SK-N-SH (cell line): ENCODE measurements at regions not wholly inside any gene's neighbourhood (a gene's known extent, or its start where the extent isn't known, plus 50 kb on each side); places are given as distances from the start of the nearest gene placed in this dataset.

ENCODE experiments used
- CTCF ChIA-PET: fragments of 300-600, 350-600 bp; formaldehyde crosslinking; extraction: SDS; loops from one replicate; lab custom pipeline; 2021; lab: Yijun Ruan, JAX
- POLR2A ChIA-PET: fragments of 350-600 bp; sonication (Branson Sonifier 250); formaldehyde crosslinking; extraction: SDS; loops from one replicate; lab custom pipeline; 2020; ENCODE audit warnings: antibody characterized with exemption, inconsistent platforms; lab: Yijun Ruan, JAX
- DNase-seq: peaks from one replicate; pipeline ENCODE4 v3.0.0; 2012
- H2AFZ ChIP-seq: fragments of 200-600 bp; sonication (generic); 2 replicates; pipeline ENCODE4 v1.8.1; 2016; ENCODE audit warnings: antibody characterized with exemption, mild to moderate bottlenecking, low read depth
- H3F3A ChIP-seq: fragments of 200-600 bp; sonication (generic); replicated peaks from 2 replicates; pipeline ENCODE3; 2016; ENCODE audit warnings: antibody characterized with exemption, mild to moderate bottlenecking; ENCODE audit not compliant: insufficient read depth
- H3K27ac ChIP-seq, 2 experiments: fragments of 200-500 bp in 1 of 2; fragments of 200-600 bp in 1 of 2; sonication (Bioruptor generic) in 1 of 2; sonication (generic), shearing (Covaris generic) in 1 of 2; 2 replicates each; pipeline versions ENCODE4 v1.5.1 to v1.6.1; 2014 to 2016; ENCODE audit warnings: low read depth in 2 of 2, inconsistent platforms in 1 of 2, low read length in 1 of 2, mild to moderate bottlenecking in 1 of 2, mixed read lengths in 1 of 2
- H3K27me3 ChIP-seq: fragments of 200-600 bp; sonication (generic), shearing (Covaris generic); 2 replicates; pipeline ENCODE4 v1.6.1; 2016; ENCODE audit warnings: mixed run types; ENCODE audit not compliant: insufficient read depth
- H3K36me3 ChIP-seq, 2 experiments: fragments of 200-500 bp in 1 of 2; fragments of 200-600 bp in 1 of 2; sonication (Bioruptor generic) in 1 of 2; sonication (generic) in 1 of 2; replicated peaks in 1 of 2; 2 replicates each; pipeline versions ENCODE3 to v1.5.1; 2014 to 2016; ENCODE audit warnings: low read length in 1 of 2, mild to moderate bottlenecking in 1 of 2; ENCODE audit not compliant: insufficient read depth in 2 of 2, control insufficient read depth in 1 of 2
- H3K4me1 ChIP-seq, 2 experiments: fragments of 200-500 bp in 1 of 2; fragments of 200-600 bp in 1 of 2; sonication (Bioruptor generic) in 1 of 2; sonication (generic), shearing (Covaris generic) in 1 of 2; 2 replicates each; pipeline versions ENCODE4 v1.5.1 to v1.6.1; 2014 to 2016; ENCODE audit warnings: low read depth in 1 of 2, low read length in 1 of 2, mixed run types in 1 of 2; ENCODE audit not compliant: insufficient read depth in 2 of 2, control insufficient read depth in 1 of 2
- H3K4me2 ChIP-seq: fragments of 200-600 bp; sonication (generic), shearing (Covaris generic); 2 replicates; pipeline ENCODE4 v1.6.1; 2017; ENCODE audit warnings: mixed run types
- H3K4me3 ChIP-seq, 2 experiments: fragments of 200-500 bp in 1 of 2; fragments of 200-600 bp in 1 of 2; sonication (Bioruptor generic) in 1 of 2; sonication (generic), shearing (Covaris generic) in 1 of 2; 2 replicates each; pipeline versions ENCODE4 v1.5.1 to v1.8.1; 2014 to 2016; ENCODE audit warnings: low read depth in 2 of 2, inconsistent platforms in 1 of 2, low read length in 1 of 2, mild to moderate bottlenecking in 1 of 2, mixed read lengths in 1 of 2, moderate library complexity in 1 of 2
- H3K79me2 ChIP-seq: fragments of 200-600 bp; sonication (generic); 2 replicates; pipeline ENCODE4 v1.8.1; 2017; ENCODE audit warnings: mild to moderate bottlenecking; ENCODE audit not compliant: insufficient read depth
- H3K9ac ChIP-seq: fragments of 200-600 bp; sonication (generic); 2 replicates; pipeline ENCODE4 v1.6.1; 2017; ENCODE audit warnings: mixed run types
- H3K9me2 ChIP-seq: fragments of 200-600 bp; sonication (generic); 2 replicates; pipeline ENCODE4 v1.6.1; 2017; ENCODE audit warnings: mixed run types
- H3K9me3 ChIP-seq: fragments of 200-600 bp; sonication (generic); 2 replicates; pipeline ENCODE4 v1.6.1; 2017; ENCODE audit warnings: mixed run types, mild to moderate bottlenecking, moderate library complexity
- H4K20me1 ChIP-seq: fragments of 200-600 bp; sonication (generic); 2 replicates; pipeline ENCODE4 v1.6.1; 2017; ENCODE audit warnings: mild to moderate bottlenecking, mixed run types; ENCODE audit not compliant: insufficient read depth
- ELF1 ChIP-seq: IDR thresholded peaks from 2 replicates; pipeline ENCODE4 v1.4.0; 2012
- FOSL2 ChIP-seq: IDR thresholded peaks from 2 replicates; pipeline ENCODE4 v1.4.0; 2012; ENCODE audit warnings: low read depth, mild to moderate bottlenecking, moderate library complexity, borderline replicate concordance
- GATA2 ChIP-seq: sonication (generic); formaldehyde crosslinking; IDR thresholded peaks from 2 replicates; pipeline ENCODE4 v1.5.0; 2020; ENCODE audit warnings: mild to moderate bottlenecking, missing genetic modification reagents
- IRF3 ChIP-seq: fragments of 150-350 bp; IDR thresholded peaks from 2 replicates; pipeline ENCODE4 v1.6.1; 2016; ENCODE audit warnings: mild to moderate bottlenecking, low read depth, low read length
- JUND ChIP-seq: IDR thresholded peaks from 2 replicates; pipeline ENCODE4 v1.4.0; 2012
- MXI1 ChIP-seq: IDR thresholded peaks from 2 replicates; pipeline ENCODE4 v1.6.1; 2012; ENCODE audit warnings: mild to moderate bottlenecking, low read depth, low read length, improper control_type of control experiment
- RCOR1 ChIP-seq: fragments of 150-350 bp; IDR thresholded peaks from 2 replicates; pipeline ENCODE4 v1.6.1; 2017; ENCODE audit warnings: antibody characterized with exemption, low read length
- RXRA ChIP-seq: IDR thresholded peaks from 2 replicates; pipeline ENCODE4 v1.4.0; 2012; ENCODE audit warnings: low read depth, mild to moderate bottlenecking, borderline replicate concordance
- SMC3 ChIP-seq: IDR thresholded peaks from 2 replicates; pipeline ENCODE4 v1.6.1; 2012; ENCODE audit warnings: low read depth, low read length, improper control_type of control experiment
- TAF1 ChIP-seq: IDR thresholded peaks from 2 replicates; pipeline ENCODE4 v1.6.1; 2012; ENCODE audit warnings: low read depth, mild to moderate bottlenecking, low read length, moderate library complexity, borderline replicate concordance
- USF1 ChIP-seq: IDR thresholded peaks from 2 replicates; pipeline ENCODE4 v1.4.0; 2012; ENCODE audit warnings: low read depth, borderline replicate concordance
- WGBS: methylation state at CpG from one replicate; pipeline ENCODE4 v1.1.6; 2017; ENCODE audit warnings: low lambda C conversion rate; 5-methylcytosine and 5-hydroxymethylcytosine counted together

GRCh38 chr22:49362211-49362839, 465.3 kb downstream of the BRD1 start:
- Histone ChIP-seq H2AFZ (no peak overlapping the region), H3K9ac (no peak overlapping the region), H4K20me1 (no peaks in the 10 kb centered on the region), H3K9me3 (no peaks in the 10 kb centered on the region), H3K4me2 (no peak overlapping the region), H3K36me3 (no peaks in the 10 kb centered on the region), H3K4me3 (no peak overlapping the region), H3K79me2 (no peaks in the 10 kb centered on the region), H3K4me1 (no peaks in the 10 kb centered on the region), H3K27me3 (no peaks in the 10 kb centered on the region; the same call in none of the 2 replicates), H3F3A (no peaks in the 10 kb centered on the region), H3K9me2 (no peaks in the 10 kb centered on the region), H3K27ac (no peak overlapping the region)
- TF ChIP-seq RCOR1 = no peak
- no peak for TF ChIP-seq TAF1
- no peak for TF ChIP-seq JUND
- no peak for TF ChIP-seq RXRA
- TF ChIP-seq IRF3 = no peak
- no peak for TF ChIP-seq FOSL2
- ChIA-PET POLR2A (no interaction called here), CTCF (no interaction called here)
- WGBS = 24% methylated on average over 13 of the region's 13 CpGs
- peak; percentile 4 for DNase-seq

- Histone ChIP-seq H3K9ac (no peak overlapping the region), H3K36me3 (no peaks in the 10 kb centered on the region), H3K27ac (no peak overlapping the region), H3K4me1 (no peaks in the 10 kb centered on the region), H3K9me2 (no peaks in the 10 kb centered on the region), H3K4me2 (no peak overlapping the region), H3F3A (no peaks in the 10 kb centered on the region), H3K9me3 (no peaks in the 10 kb centered on the region), H2AFZ (0 out of 2 replicates have a peak overlapping the region, but pooled peaks have one; percentile 6), H3K79me2 (no peaks in the 10 kb centered on the region), H3K4me3 (no peak overlapping the region), H3K27me3 (no peaks in the 10 kb centered on the region; the same call in none of the 2 replicates), H4K20me1 (no peaks in the 10 kb centered on the region)
- TF ChIP-seq GATA2 (CRISPR knock-in tag) (no peak), USF1 (no peak), RCOR1 (no peak), MXI1 (no peak), FOSL2 (no peak), SMC3 (no peak), ELF1 (no peak)
- POLR2A ChIA-PET = no interaction called here
- DNase-seq = no peak
- CTCF ChIA-PET = no interaction called here
- WGBS = 4% methylated on average over 4 of the region's 4 CpGs
Measured at GRCh38 chr22:49361164-49361563, 466.5 kb downstream of the BRD1 start.
